Left ventricle myocardium superior (tissue), 1 donor: ENCODE measurements at regions not wholly inside any gene's neighbourhood (a gene's known extent, or its start where the extent isn't known, plus 50 kb on each side); places are given as distances from the start of the nearest gene placed in this dataset.
"Not testable (repeated sequence)": the region's sequence is repeated elsewhere in the genome, so short reads cannot be mapped to it uniquely, and the experiment has no call there.

Experiments
- ATAC-seq: fragments of 200-7000 bp; cut with Tn5 transposase; one replicate; pipeline ENCODE4 v1.9.1; 2020; ENCODE audit warnings: mild to moderate bottlenecking, moderate library complexity
- DNase-seq: peaks from one replicate; pipeline ENCODE4 v3.0.0-alpha.2; 2020
- intact Hi-C: fragments of 100-400 bp; cut with micrococcal nuclease; formaldehyde crosslinking; loops from one replicate; pipeline ENCODE4 v1.11.0; 2022
- donor health status: DM: no; HTN: yes; CAD: no; lungs with severe emphysema.

GRCh38 chr1:31509124-31510072 is 66.9 kb upstream of the TINAGL1 start:
- intact Hi-C loops = no loop called here
- DNase-seq = no peak
- ATAC-seq = no peak

- DNase-seq = no peak
- intact Hi-C loops = no loop called here
- no peak for ATAC-seq
These were observed 66.0 kb upstream of the TINAGL1 start for GRCh38 chr1:31510304-31510703.

GRCh38 chr1:31510853-31511789 is 65.2 kb upstream of the TINAGL1 start:
- intact Hi-C loops = no loop called here
- no peak for DNase-seq
- no peak for ATAC-seq

- no peak for ATAC-seq
- no peak for DNase-seq
- intact Hi-C loops = no loop called here
These were observed 64.3 kb upstream of the TINAGL1 start for GRCh38 chr1:31511848-31512615.

- intact Hi-C loops = no loop called here
- DNase-seq (no peak), ATAC-seq (no peak)
These were observed 62.2 kb upstream of the TINAGL1 start for GRCh38 chr1:31514117-31514516.

- no peak for ATAC-seq
- DNase-seq = no peak
- intact Hi-C loops = no loop called here
These were observed 61.1 kb upstream of the TINAGL1 start for GRCh38 chr1:31515056-31515775.

- no peak for ATAC-seq
- intact Hi-C loops = no loop called here
- DNase-seq = no peak
These were observed 60.4 kb upstream of the TINAGL1 start for GRCh38 chr1:31515936-31516335.

- no peak for ATAC-seq
- intact Hi-C loops = no loop called here
These were observed 59.0 kb upstream of the TINAGL1 start for GRCh38 chr1:31517301-31517700.

GRCh38 chr1:31517986-31518385 is 58.3 kb upstream of the TINAGL1 start:
- ATAC-seq, DNase-seq, intact Hi-C loops: not testable (repeated sequence)

More at GRCh38 chr1:31517301-31517700, 59.0 kb upstream of the TINAGL1 start:
- DNase-seq = no peak

GRCh38 chr1:31521761-31522555 is 54.4 kb upstream of the TINAGL1 start:
- intact Hi-C loops = no loop called here
- no peak for ATAC-seq
- no peak for DNase-seq

GRCh38 chr1:31522556-31522845 is 53.8 kb upstream of the TINAGL1 start:
- ATAC-seq (no peak), DNase-seq (no peak)
- intact Hi-C loops = no loop called here

- no peak for DNase-seq
- peak; percentile 66 for ATAC-seq
- intact Hi-C loops = no loop called here
These were observed 53.3 kb upstream of the TINAGL1 start for GRCh38 chr1:31523012-31523411.

GRCh38 chr1:31523769-31524168 is 52.5 kb upstream of the TINAGL1 start:
- peak; percentile 88 for ATAC-seq

GRCh38 chr1:31524186-31524901 is 52.0 kb upstream of the TINAGL1 start:
- ATAC-seq (peak; percentile 32), DNase-seq (no peak)
- intact Hi-C loops = no loop called here

More at GRCh38 chr1:31523769-31524168, 52.5 kb upstream of the TINAGL1 start:
- DNase-seq = peak; percentile 44
- intact Hi-C loops = no loop called here
